HCT116 (cell line): ENCODE measurements at regions not wholly inside any gene's neighbourhood (a gene's known extent, or its start where the extent isn't known, plus 50 kb on each side); places are given as distances from the start of the nearest gene placed in this dataset.

Source experiments
- ATAC-seq: fragments of 200-7000 bp; cut with Tn5 transposase; 2 replicates; pipeline ENCODE4 v1.9.1; 2020; ENCODE audit warnings: mild to moderate bottlenecking, moderate library complexity
- BruUV-seq: library from RNA; stranded (reverse); fragments of 400-500 nt; replicated peaks from 2 replicates; lab custom pipeline; 2021; lab: Mats Ljungman, UMichigan
- CTCF ChIA-PET: fragments of 300-600 bp; sonication (Branson Sonifier 250); formaldehyde crosslinking; loops from one replicate; lab custom pipeline; 2021; ENCODE audit warnings: antibody characterized with exemption; lab: Charles Lee
- POLR2A ChIA-PET: fragments of 300-600, 350-600 bp; sonication (Branson Sonifier 250); formaldehyde crosslinking; loops from one replicate; lab custom pipeline; 2021; ENCODE audit warnings: antibody characterized with exemption; lab: Charles Lee
- RAD21 ChIA-PET, 2 experiments: fragments of 300-600 bp; sonication (Branson Sonifier 250); formaldehyde crosslinking; loops; one replicate each; lab custom pipeline; 2023; ENCODE audit warnings: low total read pairs in 2 of 2; ENCODE audit not compliant: uncharacterized antibody in 2 of 2, unreplicated experiment in 2 of 2, low non-redundant PET in 1 of 2; lab: Charles Lee
- DNase-seq: peaks from one replicate; pipeline ENCODE4 v3.0.0-alpha.2; 2010; ENCODE audit warnings: low read depth, low spot score
- H2AFZ ChIP-seq: fragments of 200-600 bp; shearing (Covaris generic), sonication (generic); 2 replicates; pipeline ENCODE4 v1.6.1; 2017; ENCODE audit warnings: low read depth, mixed run types, mixed read lengths, antibody characterized with exemption, low read length; ENCODE audit not compliant: poor library complexity, severe bottlenecking
- H3K27ac ChIP-seq: 2 replicates; pipeline ENCODE4 v1.5.1; 2012; ENCODE audit warnings: low read depth, low read length
- H3K27me3 ChIP-seq: fragments of 200-600 bp; sonication (generic); 2 replicates; pipeline ENCODE4 v1.6.1; 2016; ENCODE audit warnings: mixed run types, low read length, mixed read lengths; ENCODE audit not compliant: insufficient read depth
- H3K36me3 ChIP-seq, 2 experiments: fragments of 200-500 bp in 1 of 2; fragments of 200-600 bp in 1 of 2; sonication (Bioruptor generic) in 1 of 2; sonication (generic) in 1 of 2; 2 replicates each; pipeline versions ENCODE4 v1.5.1 to v1.6.1; 2014 to 2016; ENCODE audit warnings: low read length in 2 of 2, inconsistent platforms in 1 of 2, mixed read lengths in 1 of 2, mixed run types in 1 of 2; ENCODE audit not compliant: insufficient read depth in 2 of 2, control insufficient read depth in 1 of 2
- H3K4me1 ChIP-seq, 2 experiments: fragments of 200-600 bp in 1 of 2; sonication (generic) in 1 of 2; 2 replicates each; pipeline versions ENCODE4 v1.5.1 to v1.6.1; 2012 to 2017; ENCODE audit warnings: low read length in 2 of 2, inconsistent platforms in 1 of 2, mild to moderate bottlenecking in 1 of 2, mixed read lengths in 1 of 2, mixed run types in 1 of 2, moderate library complexity in 1 of 2; ENCODE audit not compliant: insufficient read depth in 2 of 2, control insufficient read depth in 1 of 2
- H3K4me2 ChIP-seq: fragments of 200-600 bp; sonication (generic); 2 replicates; pipeline ENCODE4 v1.6.1; 2017; ENCODE audit warnings: mixed run types, low read length, mixed read lengths
- H3K4me3 ChIP-seq, 2 experiments: fragments of 200-600 bp in 1 of 2; sonication (generic) in 1 of 2; replicated peaks in 1 of 2; 2 replicates each; pipeline ENCODE4 v1.5.1; 2011 to 2016; ENCODE audit warnings: low read length in 2 of 2, control low read depth in 1 of 2, low read depth in 1 of 2, mild to moderate bottlenecking in 1 of 2, mixed read lengths in 1 of 2, mixed run types in 1 of 2
- H3K79me2 ChIP-seq: fragments of 200-600 bp; sonication (generic); 2 replicates; pipeline ENCODE4 v1.6.1; 2017; ENCODE audit warnings: mild to moderate bottlenecking, mixed run types, low read length, moderate library complexity, mixed read lengths; ENCODE audit not compliant: insufficient read depth
- H3K9ac ChIP-seq: fragments of 200-600 bp; sonication (generic); 2 replicates; pipeline ENCODE4 v1.6.1; 2016; ENCODE audit warnings: low read length, mixed read lengths
- H3K9me2 ChIP-seq: fragments of 200-600 bp; sonication (generic), shearing (Covaris generic); 2 replicates; pipeline ENCODE4 v1.6.1; 2017; ENCODE audit warnings: mixed run types, mild to moderate bottlenecking, moderate library complexity; ENCODE audit not compliant: insufficient read depth
- H3K9me3 ChIP-seq, 2 experiments: fragments of 200-500 bp in 1 of 2; fragments of 200-600 bp in 1 of 2; sonication (Bioruptor generic) in 1 of 2; sonication (generic) in 1 of 2; 2 replicates each; pipeline ENCODE4 v1.6.1; 2014 to 2017; ENCODE audit warnings: low read length in 2 of 2, mixed read lengths in 2 of 2, inconsistent platforms in 1 of 2, low read depth in 1 of 2, mild to moderate bottlenecking in 1 of 2, mixed run types in 1 of 2, moderate library complexity in 1 of 2; ENCODE audit not compliant: control insufficient read depth in 1 of 2, insufficient read depth in 1 of 2
- H4K20me1 ChIP-seq: fragments of 200-600 bp; sonication (generic), shearing (Covaris generic); 2 replicates; pipeline ENCODE4 v1.6.1; 2017; ENCODE audit warnings: mixed run types, mild to moderate bottlenecking, moderate library complexity; ENCODE audit not compliant: insufficient read depth
- ATF3 ChIP-seq: IDR thresholded peaks from 2 replicates; pipeline ENCODE4 v1.6.1; 2012
- CEBPB ChIP-seq: IDR thresholded peaks from 2 replicates; pipeline ENCODE4 v1.6.1; 2012; ENCODE audit warnings: low read depth
- EZH2 ChIP-seq: fragments of 200-600 bp; sonication (generic); IDR thresholded peaks from 2 replicates; pipeline ENCODE4 v1.6.1; 2017; ENCODE audit warnings: antibody characterized with exemption, mixed run types
- EZH2phosphoT487 ChIP-seq: fragments of 200-600 bp; IDR thresholded peaks from 2 replicates; pipeline ENCODE4 v1.6.1; 2018; ENCODE audit warnings: antibody characterized with exemption, borderline replicate concordance
- JUND ChIP-seq: IDR thresholded peaks from 2 replicates; pipeline ENCODE4 v1.6.1; 2012
- POLR2A ChIP-seq: IDR thresholded peaks from 2 replicates; pipeline ENCODE4 v1.7.0; 2011; ENCODE audit warnings: borderline replicate concordance; ENCODE audit not compliant: insufficient read depth, insufficient read length; ENCODE audit errors: extremely low read depth
- POLR2AphosphoS5 ChIP-seq: IDR thresholded peaks from 2 replicates; pipeline ENCODE4 v1.6.1; 2011; ENCODE audit warnings: mild to moderate bottlenecking, low read depth, low read length, moderate library complexity
- SP1 ChIP-seq: IDR thresholded peaks from 2 replicates; pipeline ENCODE4 v1.6.1; 2012; ENCODE audit warnings: low read depth
- SRF ChIP-seq: IDR thresholded peaks from 2 replicates; pipeline ENCODE4 v1.6.1; 2012; ENCODE audit warnings: low read depth
- TCF7L2 ChIP-seq: IDR thresholded peaks from 2 replicates; pipeline ENCODE4 v1.7.0; 2011; ENCODE audit warnings: borderline replicate concordance, inconsistent platforms; ENCODE audit not compliant: insufficient read depth, insufficient read length; ENCODE audit errors: extremely low read depth
- YY1 ChIP-seq: IDR thresholded peaks from 2 replicates; pipeline ENCODE4 v1.6.1; 2011; ENCODE audit warnings: low read length, low read depth, moderate library complexity, mild to moderate bottlenecking; ENCODE audit not compliant: insufficient replicate concordance; ENCODE audit errors: extremely low read depth
- ZBTB33 ChIP-seq: IDR thresholded peaks from 2 replicates; pipeline ENCODE4 v1.6.1; 2011; ENCODE audit warnings: mild to moderate bottlenecking, low read length, moderate library complexity; ENCODE audit not compliant: insufficient replicate concordance; ENCODE audit errors: extremely low read depth
- ZFX ChIP-seq: fragments of 450-650 bp; IDR thresholded peaks from 2 replicates; pipeline ENCODE4 v1.6.1; 2017
- intact Hi-C: fragments of 100-400 bp; cut with micrococcal nuclease; formaldehyde crosslinking; loops from 2 replicates; pipeline ENCODE4 v1.10.0; 2022

- no TSS peak for BruUV-seq
- TF ChIP-seq ZBTB33 = no peak
- no peak for TF ChIP-seq SRF
- H4K20me1 ChIP-seq = no peaks in the 10 kb centered on the region; the same call in 1 of the 2 replicates
- no peaks in the 10 kb centered on the region for H3K79me2 ChIP-seq
- no peaks in the 10 kb centered on the region for H3K9me2 ChIP-seq
- no peaks in the 10 kb centered on the region for H3K36me3 ChIP-seq
- intact Hi-C loops = no loop called here
- H3K9me3 ChIP-seq = no peaks in the 10 kb centered on the region
- no peak overlapping the region for H3K4me2 ChIP-seq
- H2AFZ ChIP-seq = no peak overlapping the region
- H3K27me3 ChIP-seq = no peaks in the 10 kb centered on the region
- H3K4me1 ChIP-seq = no peaks in the 10 kb centered on the region
- CTCF ChIA-PET = no interaction called here
- DNase-seq = no peak
- no peak overlapping the region for H3K4me3 ChIP-seq
- POLR2A ChIA-PET = no interaction called here
- no peak overlapping the region for H3K27ac ChIP-seq
- RAD21 ChIA-PET = no interaction called here
- no peak overlapping the region for H3K9ac ChIP-seq
- no peak for ATAC-seq
These were observed 253.4 kb downstream of the HACE1 start for GRCh38 chr6:104606361-104606760.

- Histone ChIP-seq H3K79me2 (no peaks in the 10 kb centered on the region), H3K4me1 (no peaks in the 10 kb centered on the region), H4K20me1 (no peaks in the 10 kb centered on the region; the same call in 1 of the 2 replicates), H3K36me3 (no peaks in the 10 kb centered on the region), H2AFZ (no peak overlapping the region), H3K9me3 (no peaks in the 10 kb centered on the region), H3K9ac (no peak overlapping the region), H3K27me3 (no peaks in the 10 kb centered on the region), H3K4me3 (no peak overlapping the region), H3K27ac (no peak overlapping the region), H3K9me2 (no peaks in the 10 kb centered on the region), H3K4me2 (no peak overlapping the region)
- ChIA-PET POLR2A (no interaction called here), CTCF (no interaction called here), RAD21 (no interaction called here)
- ATAC-seq (no peak), DNase-seq (no peak)
- no TSS peak for BruUV-seq
- TF ChIP-seq ATF3 (no peak), POLR2AphosphoS5 (no peak), SRF (no peak), YY1 (no peak), JUND (no peak), SP1 (no peak), CEBPB (no peak), EZH2phosphoT487 (no peak), ZFX (no peak), TCF7L2 (no peak), EZH2 (no peak), POLR2A (no peak)
- intact Hi-C loops = no loop called here
These were observed 255.0 kb downstream of the HACE1 start for GRCh38 chr6:104604685-104605084.
